ENCODE measurements at regions not wholly inside any gene's neighbourhood (a gene's known extent, or its start where the extent isn't known, plus 50 kb on each side); places are given as distances from the start of the nearest gene placed in this dataset.
"Not testable (repeated sequence)": the region's sequence is repeated elsewhere in the genome, so short reads cannot be mapped to it uniquely, and the experiment has no call there.

GRCh38 chr14:106626469-106626868 lies 1100.1 kb downstream of the TMEM121 start:
- not testable (repeated sequence) for TF ChIP-seq POLR2A, CTCF, POLR2AphosphoS5 (IDR thresholded peaks at IDR 0.05)
